ENCODE measurements at regions not wholly inside any gene's neighbourhood (a gene's known extent, or its start where the extent isn't known, plus 50 kb on each side); places are given as distances from the start of the nearest gene placed in this dataset.

DNA sequence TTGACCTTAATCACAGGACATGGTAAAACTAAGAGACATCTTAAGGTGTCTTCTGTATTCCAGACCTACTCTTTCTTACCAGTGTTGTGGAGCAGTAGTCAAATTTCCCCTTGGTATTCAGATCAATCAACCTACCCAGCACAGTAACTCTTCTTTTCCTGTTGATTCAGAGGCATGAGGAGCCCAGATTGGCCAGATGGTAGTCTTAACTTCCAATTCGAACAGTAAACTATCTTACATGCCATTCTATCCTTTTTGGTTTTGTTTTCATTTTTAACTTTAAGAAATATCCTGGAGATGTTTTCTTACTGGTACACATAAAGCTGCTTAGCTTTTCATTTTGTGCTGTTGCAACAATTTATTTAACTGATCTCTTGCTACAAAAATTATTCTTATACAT, 630.3 kb upstream of the PKDCC start:
- no peak for DNase-seq

DNA sequence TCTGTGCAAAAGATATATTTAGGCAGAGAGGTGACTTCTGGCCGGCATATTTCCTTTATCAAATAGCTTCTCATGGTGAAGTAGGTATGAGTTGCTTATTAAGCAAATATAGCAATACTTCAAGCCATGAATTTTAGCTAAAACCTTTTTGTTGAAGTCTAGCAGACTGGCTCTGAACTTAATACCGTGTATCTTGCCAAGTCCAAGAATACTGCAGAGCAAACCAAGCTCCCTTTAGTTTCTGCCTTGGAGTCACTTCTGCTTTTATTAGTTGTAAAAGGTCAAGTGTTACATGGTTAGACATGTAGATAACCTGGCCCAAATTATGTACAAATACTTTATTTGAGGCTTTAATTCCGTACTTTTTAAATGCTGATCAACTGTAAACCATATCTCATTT, 627.6 kb upstream of the PKDCC start:
- DNase-seq = no peak

DNA sequence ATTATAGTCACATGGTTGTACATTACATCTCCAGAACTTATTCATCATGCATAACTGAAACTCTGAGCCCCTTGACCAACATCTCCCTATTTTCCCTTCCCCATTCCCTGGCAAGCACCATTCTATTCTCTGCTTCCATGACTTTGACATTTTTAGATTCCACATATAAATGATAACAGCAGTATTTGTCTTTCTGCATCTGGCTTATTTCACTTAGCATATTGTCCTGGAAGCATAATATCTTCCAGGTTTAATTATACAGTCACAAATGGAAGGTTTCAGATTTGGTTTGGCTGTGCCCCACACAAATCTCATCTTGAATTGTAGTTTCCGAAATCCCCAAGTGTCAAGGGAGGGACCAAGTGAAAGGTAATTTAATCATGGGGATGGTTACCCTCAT, 626.9 kb upstream of the PKDCC start:
- DNase-seq = no peak

DNA sequence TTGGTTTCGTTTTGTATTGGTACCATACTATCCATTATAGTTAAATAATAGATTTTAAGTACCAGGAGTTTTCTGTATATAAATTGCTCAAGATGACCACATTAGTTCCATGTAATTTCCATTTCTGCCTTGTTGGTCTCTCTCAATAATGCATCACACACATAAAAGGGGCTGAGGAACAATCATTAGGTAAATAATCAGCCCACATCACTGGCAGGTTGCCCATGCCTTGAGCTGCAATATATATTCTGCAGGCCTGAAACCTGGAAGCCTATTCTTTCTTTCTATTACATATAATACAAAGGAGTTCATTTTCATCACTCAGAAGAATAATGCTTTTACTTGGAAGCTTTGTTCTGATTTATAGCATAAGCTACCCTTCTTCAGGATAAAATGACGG, 616.1 kb upstream of the PKDCC start:
- DNase-seq = peak; percentile 77

DNA sequence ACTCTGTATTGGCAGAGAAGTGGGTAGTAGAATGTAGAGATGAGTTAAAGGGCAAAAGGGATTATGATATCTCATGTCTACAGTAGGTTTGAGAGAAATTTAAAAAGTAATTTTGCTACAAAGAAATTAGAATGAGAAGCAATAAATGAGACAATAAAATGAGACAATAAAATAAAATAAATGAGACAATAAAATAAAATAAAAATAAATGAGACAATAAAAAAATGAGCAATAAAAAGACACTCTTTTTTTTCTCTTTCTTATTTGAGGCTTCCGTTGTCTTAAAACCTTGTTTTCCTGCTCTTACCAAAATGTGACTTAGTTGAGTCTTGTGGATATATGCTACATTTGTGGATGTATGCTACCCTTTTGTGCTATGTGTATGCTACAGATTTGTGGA, 615.4 kb upstream of the PKDCC start:
- no peak for DNase-seq

DNA sequence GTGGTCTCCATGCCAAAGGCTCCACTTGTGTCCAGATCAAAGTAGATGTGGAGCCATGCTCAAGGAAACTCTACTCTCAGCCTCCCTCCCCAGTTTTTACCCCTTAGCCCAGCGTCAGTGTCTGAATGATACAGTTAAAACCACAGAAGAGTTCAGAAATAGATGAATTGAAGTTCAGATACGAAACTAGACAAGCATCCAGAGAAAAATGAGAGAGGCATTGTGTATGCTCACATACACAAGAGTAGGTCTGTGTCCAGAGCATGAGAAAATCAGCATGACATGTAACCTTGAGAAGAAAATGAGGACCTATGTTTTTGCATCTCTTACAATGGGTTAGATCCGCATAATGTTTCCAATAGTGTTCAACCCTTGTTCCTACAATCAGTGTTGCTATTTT, 612.8 kb upstream of the PKDCC start:
- no peak for DNase-seq

DNA sequence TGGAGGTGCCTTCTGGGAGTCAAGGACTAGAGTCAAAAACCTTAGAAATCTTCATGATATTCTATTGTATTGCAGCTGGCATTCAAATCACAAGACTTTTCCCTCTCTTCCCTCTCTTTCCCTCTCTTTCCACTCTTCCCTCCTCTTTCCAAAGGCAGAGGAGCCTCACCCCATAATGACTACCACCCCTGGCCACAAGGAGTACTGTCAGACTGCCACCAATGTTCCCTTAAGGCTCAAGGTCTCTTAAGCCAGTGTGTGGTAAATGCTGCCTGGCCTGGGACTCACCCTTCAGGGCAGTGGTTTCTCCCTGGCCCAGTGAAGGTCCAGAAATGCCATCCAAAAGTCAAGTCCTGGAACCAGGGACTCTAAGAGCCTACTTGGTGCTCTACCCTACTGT, 605.9 kb upstream of the PKDCC start:
- no peak for DNase-seq

DNA sequence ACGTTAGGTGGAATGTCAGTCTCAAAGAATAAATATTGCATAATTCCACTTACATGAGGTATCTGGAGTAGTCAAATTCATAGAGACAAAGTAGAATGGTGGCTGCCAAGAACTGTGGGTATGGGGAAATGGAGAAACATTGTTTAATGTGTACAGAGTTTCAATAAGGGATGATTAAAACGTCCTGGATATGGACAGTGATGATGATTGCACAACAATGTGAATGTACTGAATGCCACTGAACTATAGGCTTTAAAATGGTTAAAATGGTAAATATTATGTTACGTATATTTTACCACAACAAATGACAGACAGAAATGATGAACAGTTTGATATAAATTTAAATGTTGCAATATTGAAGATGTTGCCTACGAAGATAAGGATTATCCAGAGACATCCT, 602.0 kb upstream of the PKDCC start:
- DNase-seq = no peak

DNA sequence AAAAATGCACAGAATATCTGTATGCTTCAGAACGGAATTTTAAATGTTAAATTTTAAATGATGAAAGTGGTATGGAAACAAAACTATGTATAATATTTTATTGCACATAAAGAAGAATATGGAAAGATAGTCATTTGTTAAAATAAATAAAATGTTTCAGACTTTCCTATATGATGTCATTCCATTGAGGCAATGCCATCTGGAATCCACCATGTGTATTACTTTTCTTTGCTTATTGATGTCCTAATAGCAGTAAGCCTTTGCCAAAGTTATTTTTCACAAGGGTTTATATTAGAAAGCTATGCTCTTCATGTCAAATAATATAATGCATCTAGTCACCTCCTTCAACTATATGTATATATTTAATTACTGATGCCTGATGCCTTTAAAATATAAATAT, 601.6 kb upstream of the PKDCC start:
- no peak for DNase-seq

DNA sequence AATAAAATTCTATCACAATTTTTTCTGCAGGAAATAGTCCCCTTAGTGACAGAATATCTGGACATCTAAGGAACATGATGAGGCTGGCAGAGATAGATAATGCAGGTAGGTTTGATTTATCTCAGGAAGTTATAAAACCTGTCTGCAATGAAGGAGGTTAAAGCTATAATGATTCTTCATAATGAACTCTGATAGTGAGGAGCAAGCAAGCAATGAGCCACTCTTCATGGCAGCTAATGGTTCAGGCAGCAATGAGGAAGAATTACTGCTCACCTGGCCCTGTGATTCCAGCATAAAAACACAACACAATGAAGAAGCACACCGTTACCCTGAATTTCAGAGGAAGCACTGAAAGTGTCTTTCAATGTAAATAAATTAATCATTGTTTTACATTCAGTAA, 599.6 kb upstream of the PKDCC start:
- no peak for DNase-seq

DNA sequence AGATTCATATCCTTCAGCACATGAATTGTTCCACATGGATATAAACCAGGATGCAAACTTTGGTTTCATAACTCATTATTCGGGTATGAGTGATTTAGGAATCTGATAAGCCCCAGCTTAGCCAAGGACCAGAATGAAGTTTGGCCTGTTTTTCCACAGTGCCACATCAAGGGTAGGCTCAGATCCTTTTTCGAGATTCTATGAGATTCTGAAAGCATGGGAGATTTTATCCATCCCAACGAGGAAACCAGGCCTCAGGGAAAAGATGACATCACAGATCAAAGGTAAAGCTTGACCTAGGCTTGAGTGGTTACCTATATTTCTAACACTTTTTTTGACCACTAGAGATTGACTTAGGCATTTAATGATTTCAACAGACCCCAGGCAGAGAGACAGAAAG, 590.8 kb upstream of the PKDCC start:
- DNase-seq = no peak

DNA sequence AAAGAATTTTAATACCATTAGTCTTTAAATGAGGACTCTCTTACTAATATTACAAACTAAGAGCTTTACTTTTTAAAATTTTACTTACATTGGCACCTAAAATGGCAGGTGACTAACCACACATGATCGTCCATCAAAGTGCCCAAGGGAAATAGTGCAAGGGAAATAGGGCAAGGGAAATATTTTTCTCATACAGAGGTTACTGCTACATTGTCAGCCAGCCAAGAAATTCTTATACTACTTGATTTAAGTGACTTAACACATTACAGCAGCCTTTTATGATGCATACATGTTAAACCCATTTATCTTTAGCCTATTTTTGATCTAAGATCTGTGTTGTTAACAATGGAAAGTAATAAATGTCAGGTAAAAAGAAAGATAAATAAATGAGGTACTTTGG, 587.2 kb upstream of the PKDCC start:
- DNase-seq = no peak

DNA sequence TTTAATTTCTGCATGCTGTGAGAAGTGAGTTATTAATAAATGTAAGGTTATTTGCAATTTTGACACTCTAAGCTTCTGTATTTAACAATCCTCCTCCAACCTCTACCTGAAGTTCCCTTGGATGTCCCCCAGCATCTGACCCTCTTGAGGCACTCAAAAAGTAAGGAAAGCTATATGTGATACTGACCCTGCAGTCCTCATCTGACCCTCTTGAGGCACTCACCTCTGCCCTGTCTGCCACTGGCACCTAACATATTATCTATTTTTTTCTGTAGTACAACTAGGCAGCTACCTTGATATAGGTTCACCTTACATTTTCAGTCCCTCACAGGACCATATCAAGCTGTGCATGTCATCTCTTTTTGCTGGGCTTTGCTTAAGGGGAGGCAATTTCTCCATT, 583.4 kb upstream of the PKDCC start:
- no peak for DNase-seq

DNA sequence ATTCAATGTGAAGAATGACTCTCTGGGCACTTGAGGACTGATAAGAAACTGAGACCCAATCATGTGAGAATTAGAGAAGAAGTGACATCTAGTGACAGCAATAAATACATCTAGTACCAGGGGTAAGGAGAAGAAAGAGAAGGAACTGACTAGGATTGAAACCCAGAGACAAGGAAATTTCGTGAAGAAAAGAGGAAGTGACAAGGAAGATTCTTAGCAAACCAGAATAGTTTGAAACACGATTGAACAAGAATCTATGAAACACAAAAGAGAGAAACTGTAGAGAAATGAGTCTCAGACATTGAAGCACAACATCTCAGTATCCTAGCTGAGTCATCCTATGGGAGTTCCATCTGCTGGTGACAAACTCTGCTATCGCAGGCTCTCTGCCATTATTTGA, 571.9 kb upstream of the PKDCC start:
- no peak for DNase-seq

DNA sequence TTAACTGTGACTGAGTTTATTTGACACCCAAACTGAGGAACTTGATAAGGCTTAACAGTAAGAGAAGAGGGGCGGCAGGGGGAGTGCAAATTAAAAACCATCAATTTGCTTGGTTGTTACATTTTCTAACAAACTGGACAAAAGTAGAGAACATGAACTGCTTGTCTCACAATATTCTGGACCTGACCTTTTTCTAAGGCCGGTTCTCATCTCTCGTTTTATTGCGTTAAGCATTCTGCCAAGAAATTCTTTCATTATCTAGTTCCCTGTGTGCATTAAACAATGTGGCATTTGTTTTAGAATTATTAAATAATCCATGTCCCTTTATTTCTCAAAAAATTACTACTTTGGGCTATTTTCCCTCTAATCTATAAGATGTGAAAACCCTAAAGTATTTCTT, 565.2 kb upstream of the PKDCC start:
- DNase-seq = no peak

DNA sequence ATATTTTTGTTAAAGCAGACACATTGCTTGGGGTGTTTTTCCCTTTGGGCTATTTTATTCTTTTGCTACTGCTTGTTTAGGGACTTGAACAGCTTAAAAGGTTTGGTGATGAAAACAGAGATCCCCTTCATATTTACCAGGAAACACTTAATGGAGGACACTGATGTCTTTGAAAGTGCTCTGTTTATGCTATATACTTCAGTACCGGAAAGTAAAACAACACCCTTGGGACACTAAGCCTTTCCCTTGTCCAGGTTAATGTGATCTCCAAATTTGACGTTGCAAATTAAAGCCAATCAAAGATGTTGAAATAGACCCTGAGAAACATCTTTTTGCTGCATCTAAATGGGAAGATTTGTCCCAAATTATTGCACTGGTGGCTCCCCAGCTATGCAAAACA, 564.6 kb upstream of the PKDCC start:
- DNase-seq = peak; percentile 54

DNA sequence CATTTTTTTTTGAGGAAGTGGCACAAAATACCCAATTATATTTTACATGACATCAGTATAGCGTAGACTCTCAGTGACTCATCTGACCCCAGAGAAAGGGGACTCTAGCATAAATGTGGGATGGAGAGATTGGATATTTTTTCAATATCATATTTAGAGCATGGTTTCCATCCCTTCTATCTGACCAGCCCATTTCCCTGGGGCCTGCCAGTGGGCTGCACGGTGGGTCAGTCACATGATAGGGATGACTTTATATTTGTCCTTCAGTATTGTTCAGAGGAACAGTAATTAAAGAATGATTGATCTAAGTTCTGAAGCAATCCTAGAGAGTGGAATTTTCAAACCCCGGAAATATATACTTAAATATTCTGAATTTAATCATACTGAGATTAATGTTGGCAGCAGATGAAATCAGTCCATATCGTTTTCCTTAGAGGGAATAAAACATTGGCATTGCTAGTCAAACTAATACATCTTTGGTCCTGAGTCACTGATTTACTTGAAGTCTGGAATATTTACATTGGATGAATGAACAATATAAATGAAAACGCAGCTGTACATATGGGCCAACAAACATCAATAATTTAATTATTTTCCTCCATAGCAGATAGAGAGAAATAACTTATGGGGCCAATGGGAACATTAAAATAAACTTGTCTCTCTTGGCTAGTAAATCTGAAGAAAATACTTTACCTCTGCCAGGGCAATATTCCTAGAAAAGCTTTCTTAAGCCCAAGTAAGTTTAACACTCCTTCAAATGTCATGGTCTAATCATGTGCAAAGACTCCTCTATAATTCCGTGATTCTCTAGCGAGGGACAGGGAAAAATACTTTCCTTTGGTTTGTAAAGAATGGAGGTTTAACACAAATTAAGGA, 563.6 kb upstream of the PKDCC start:
- no peak for DNase-seq

DNA sequence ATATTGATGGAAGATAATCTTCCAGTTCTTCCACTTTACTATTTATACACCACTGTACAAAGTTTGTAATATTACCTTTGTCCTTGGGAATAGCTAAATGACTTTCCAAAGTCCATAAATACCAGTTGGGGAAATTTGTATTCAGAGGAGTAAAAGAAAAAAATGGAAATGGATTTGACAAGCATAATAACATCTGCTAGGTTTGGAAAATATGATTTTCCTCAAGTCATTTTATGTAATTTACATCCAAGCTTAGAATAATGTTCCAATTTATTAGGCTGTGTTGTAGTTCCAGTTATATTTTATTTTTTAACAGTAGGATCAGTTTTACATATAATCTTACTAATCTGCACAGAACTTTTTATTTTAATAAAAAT, 563.0 kb upstream of the PKDCC start:
- DNase-seq = no peak

DNA sequence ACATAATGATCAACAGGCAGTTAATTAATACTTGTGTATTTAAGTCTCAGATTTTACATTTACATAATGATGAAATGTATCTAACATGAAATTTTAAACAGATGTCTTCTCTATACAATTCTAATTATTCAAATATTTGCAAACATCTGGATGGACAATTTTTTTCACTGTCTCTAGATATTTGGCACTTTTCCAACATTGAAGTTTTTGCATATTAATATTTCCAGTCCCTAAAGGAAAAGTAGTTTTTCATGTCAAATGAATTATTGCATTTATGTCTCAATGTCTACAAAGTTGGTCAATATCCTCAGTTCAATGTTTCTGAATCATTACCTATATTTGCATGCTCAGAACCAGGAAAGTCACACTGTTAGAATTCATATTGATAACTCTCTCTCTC, 560.9 kb upstream of the PKDCC start:
- DNase-seq = no peak

DNA sequence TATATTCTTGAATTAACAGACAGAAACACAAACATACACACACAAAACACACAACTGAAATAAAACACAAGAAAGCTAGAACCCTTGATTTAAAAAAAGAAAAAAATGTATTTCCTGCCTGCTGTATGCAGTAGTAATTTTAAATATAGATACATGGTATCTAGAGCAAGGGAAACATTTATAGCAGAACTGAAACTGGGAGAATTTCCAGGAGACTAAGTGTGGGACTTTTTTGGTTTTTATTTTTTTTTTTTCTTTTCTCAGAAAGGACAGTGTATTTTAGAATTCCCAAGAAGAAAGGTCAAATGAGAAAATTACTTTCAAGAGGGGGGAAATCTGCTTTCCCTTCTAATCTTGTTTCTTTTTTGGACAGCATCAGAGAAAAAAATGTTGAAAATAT, 558.9 kb upstream of the PKDCC start:
- DNase-seq = no peak

DNA sequence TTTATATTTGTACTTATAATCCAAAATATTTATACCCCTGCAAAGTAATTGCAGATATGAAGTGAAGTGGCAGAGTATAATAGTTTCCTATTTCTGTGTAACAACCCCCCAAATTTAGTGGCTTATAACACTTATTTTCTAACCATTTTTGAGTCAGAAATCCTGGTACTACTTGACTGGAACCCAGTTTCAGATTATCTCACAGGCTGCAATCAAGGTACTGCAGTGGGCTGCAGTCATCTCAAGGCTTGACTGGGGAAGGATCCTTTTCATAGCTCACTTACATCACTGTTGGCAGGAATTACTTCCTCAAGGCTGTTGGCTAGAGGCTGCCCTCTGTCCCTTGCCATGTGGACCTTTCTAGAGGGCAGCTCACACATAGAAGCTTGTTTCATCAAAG, 558.2 kb upstream of the PKDCC start:
- DNase-seq = no peak

DNA sequence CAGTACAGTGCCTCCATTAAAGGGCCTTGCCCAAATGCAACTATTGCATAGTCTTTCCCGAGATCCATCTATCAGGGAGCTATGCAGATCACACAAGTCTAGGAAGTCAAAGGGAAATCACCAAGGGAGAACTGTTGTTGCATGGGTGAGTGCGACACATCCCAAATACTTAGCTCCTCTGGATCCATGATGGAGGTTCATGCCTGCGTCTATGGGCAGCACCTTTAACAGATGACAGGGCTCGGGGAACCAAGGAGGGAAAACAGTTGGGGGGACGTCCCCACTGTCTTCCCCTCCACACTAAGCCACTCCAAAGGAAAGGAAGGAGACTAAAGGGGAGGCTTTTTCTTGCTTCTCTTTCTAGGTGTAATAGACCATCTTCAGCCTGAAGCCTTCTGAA, 552.8 kb upstream of the PKDCC start:
- DNase-seq = no peak

DNA sequence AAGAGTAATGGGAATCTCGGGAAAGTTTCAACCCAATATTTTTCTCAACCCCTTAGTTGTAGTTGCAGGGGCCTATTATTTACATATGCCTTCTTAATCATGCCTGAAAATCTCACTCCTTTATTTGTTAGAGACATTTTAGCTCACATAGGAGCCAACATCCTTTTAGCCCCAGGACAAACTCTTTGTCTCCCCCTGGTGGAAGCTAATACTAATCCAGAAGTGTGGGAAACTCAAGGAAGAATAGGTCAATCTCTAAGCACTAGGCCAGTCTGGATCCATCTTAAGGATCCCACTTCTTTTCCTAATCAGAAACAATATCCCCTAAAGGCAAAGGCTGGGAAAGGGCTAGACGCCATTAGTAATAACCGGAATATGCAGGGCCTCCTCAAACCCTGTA, 550.9 kb upstream of the PKDCC start:
- no peak for DNase-seq

DNA sequence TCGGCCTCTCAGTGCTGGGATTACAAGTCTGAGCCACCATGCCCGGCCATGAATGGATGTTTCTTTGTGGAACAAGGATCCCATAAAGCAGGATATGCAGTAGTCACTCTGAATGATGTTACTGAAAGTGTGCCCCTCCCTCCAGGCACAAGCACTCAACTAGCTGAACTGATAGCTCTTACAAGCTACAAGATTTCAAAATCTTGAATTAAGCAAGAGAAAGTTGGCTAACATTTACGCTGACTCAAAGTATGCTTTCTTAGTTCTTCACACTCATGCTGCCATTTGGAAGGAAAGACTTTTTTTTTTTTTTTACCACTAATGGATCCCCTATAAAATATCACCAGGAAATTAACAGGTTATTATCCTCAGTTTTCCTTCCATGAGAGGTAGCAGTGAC, 549.0 kb upstream of the PKDCC start:
- DNase-seq = no peak

DNA sequence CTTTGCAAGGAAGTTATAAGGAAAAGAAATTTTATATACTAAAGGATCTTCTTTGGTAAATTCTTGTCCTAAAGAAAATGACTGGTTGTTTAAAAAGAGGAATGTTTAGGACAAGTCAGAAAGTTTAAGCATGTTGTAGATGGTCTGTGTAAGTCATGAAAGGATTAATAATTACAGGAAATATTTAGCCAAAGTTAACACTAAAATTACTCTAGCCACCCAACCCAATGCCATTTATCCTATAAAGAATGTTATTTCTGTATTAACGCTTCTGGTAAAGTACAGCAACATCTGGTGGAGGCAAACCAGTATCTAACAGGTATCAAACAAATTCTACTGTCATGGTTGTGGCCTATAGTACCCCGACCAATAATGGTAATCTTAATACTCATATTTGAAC, 546.9 kb upstream of the PKDCC start:
- no peak for DNase-seq

DNA sequence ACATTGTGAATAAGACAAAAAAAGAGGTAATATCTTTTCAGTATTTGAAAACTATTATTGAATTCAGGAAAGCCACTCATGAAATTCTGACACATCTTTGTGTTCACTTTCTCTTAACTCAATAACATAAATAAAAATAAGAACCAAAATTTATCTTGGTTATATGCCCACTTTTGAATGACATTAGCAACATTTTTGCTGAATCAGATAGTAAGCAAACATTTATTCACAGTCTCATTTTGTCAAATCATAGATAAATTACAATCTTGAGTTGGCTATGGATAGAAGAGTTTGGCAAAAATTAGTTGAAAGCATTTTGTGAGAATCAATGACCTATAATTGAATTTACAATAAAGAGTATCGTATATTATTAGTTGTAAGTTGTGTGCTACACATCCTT, 545.1 kb upstream of the PKDCC start:
- no peak for DNase-seq

All from NCI-H1436 (cell line).